ENCODE measurements at regions not wholly inside any gene's neighbourhood (a gene's known extent, or its start where the extent isn't known, plus 50 kb on each side); places are given as distances from the start of the nearest gene placed in this dataset.

GRCh38 chr1:228999446-229000170 is 264.3 kb downstream of the RHOU start:
- no peak overlapping the region for H3K4me3 Mint-ChIP-seq
- no peak overlapping the region for H3K27ac Mint-ChIP-seq (ENCODE audit: unreplicated experiment)
- no peaks in the 10 kb centered on the region for H3K9me3 Mint-ChIP-seq
- DNase-seq (ENCODE audit: low read depth, low spot score), result no peak
- H3K36me3 Mint-ChIP-seq (ENCODE audit: low read depth), result no peaks in the 10 kb centered on the region
- no peak for TF ChIP-seq CTCF (conservative IDR thresholded peaks at IDR 0.05)
- H3K4me1 Mint-ChIP-seq, result peaks cover 28% of the 10 kb centered on the region
- H3K27me3 Mint-ChIP-seq (ENCODE audit: low read depth), result peaks cover 91% of the 10 kb centered on the region

- no peak for TF ChIP-seq CTCF (conservative IDR thresholded peaks at IDR 0.05)
Measured at GRCh38 chr1:229000187-229000586, 264.9 kb downstream of the RHOU start.

GRCh38 chr1:229001467-229002011 is 266.3 kb downstream of the RHOU start:
- Mint-ChIP-seq H3K36me3 (ENCODE audit: low read depth) (no peaks in the 10 kb centered on the region), H3K4me1 (peaks cover 28% of the 10 kb centered on the region), H3K9me3 (no peaks in the 10 kb centered on the region), H3K27ac (ENCODE audit: unreplicated experiment) (no peak overlapping the region), H3K27me3 (ENCODE audit: low read depth) (peaks cover 97% of the 10 kb centered on the region), H3K4me3 (no peak overlapping the region)
- TF ChIP-seq CTCF (conservative IDR thresholded peaks at IDR 0.05), result no peak
- no peak for DNase-seq (ENCODE audit: low read depth, low spot score)

More at GRCh38 chr1:229000187-229000586, 264.9 kb downstream of the RHOU start:
- Mint-ChIP-seq H3K36me3 (ENCODE audit: low read depth) (no peaks in the 10 kb centered on the region), H3K4me3 (no peak overlapping the region), H3K27me3 (ENCODE audit: low read depth) (peaks cover 91% of the 10 kb centered on the region), H3K9me3 (no peaks in the 10 kb centered on the region), H3K27ac (ENCODE audit: unreplicated experiment) (no peak overlapping the region), H3K4me1 (peaks cover 28% of the 10 kb centered on the region)
- no peak for DNase-seq (ENCODE audit: low read depth, low spot score)

- TF ChIP-seq CTCF (conservative IDR thresholded peaks at IDR 0.05), result no peak
- Mint-ChIP-seq H3K4me3 (no peak overlapping the region), H3K9me3 (no peaks in the 10 kb centered on the region), H3K36me3 (ENCODE audit: low read depth) (no peaks in the 10 kb centered on the region), H3K27me3 (ENCODE audit: low read depth) (peaks cover 98% of the 10 kb centered on the region), H3K4me1 (peaks cover 28% of the 10 kb centered on the region), H3K27ac (ENCODE audit: unreplicated experiment) (no peak overlapping the region)
- no peak for DNase-seq (ENCODE audit: low read depth, low spot score)
Measured at GRCh38 chr1:229002037-229002436, 266.8 kb downstream of the RHOU start.

- no peak for DNase-seq (ENCODE audit: low read depth, low spot score)
- H3K4me1 Mint-ChIP-seq, result peaks cover 28% of the 10 kb centered on the region
- H3K27ac Mint-ChIP-seq (ENCODE audit: unreplicated experiment), result no peak overlapping the region
- H3K9me3 Mint-ChIP-seq, result no peaks in the 10 kb centered on the region
- TF ChIP-seq CTCF (conservative IDR thresholded peaks at IDR 0.05), result no peak
- peaks cover 99% of the 10 kb centered on the region for H3K27me3 Mint-ChIP-seq (ENCODE audit: low read depth)
- H3K36me3 Mint-ChIP-seq (ENCODE audit: low read depth), result no peaks in the 10 kb centered on the region
- H3K4me3 Mint-ChIP-seq, result no peak overlapping the region
Measured at GRCh38 chr1:229002451-229002960, 267.2 kb downstream of the RHOU start.

All from neural crest cell (in vitro differentiated cells).